OCI-M2 (cell line): ENCODE measurements at regions not wholly inside any gene's neighbourhood (a gene's known extent, or its start where the extent isn't known, plus 50 kb on each side); places are given as distances from the start of the nearest gene placed in this dataset.

ENCODE experiments used
- DNase-seq: peaks from one replicate; lab custom pipeline; 2025; ENCODE audit not compliant: unreplicated experiment; lab: John Stamatoyannopoulos, UW

- no peak for DNase-seq
Observed at GRCh38 chr1:195122497-195122896, 1485.7 kb downstream of the KCNT2 start.

GRCh38 chr1:195113471-195113870 is 1494.8 kb downstream of the KCNT2 start:
- no peak for DNase-seq

- DNase-seq: no peak
Observed at GRCh38 chr1:195105773-195106172, 1502.5 kb downstream of the KCNT2 start.

GRCh38 chr1:195105281-195105680 is 1503.0 kb downstream of the KCNT2 start:
- DNase-seq: no peak

GRCh38 chr1:195097316-195097715 is 1510.9 kb downstream of the KCNT2 start:
- no peak for DNase-seq

- DNase-seq: no peak
Observed at GRCh38 chr1:195096051-195096521, 1512.2 kb downstream of the KCNT2 start.

GRCh38 chr1:195085196-195085595 is 1523.0 kb downstream of the KCNT2 start:
- no peak for DNase-seq

GRCh38 chr1:195082183-195082582 is 1526.1 kb downstream of the KCNT2 start:
- no peak for DNase-seq

GRCh38 chr1:195076682-195077081 is 1531.6 kb downstream of the KCNT2 start:
- no peak for DNase-seq

- DNase-seq: no peak
Observed at GRCh38 chr1:195075973-195076372, 1532.3 kb downstream of the KCNT2 start.

GRCh38 chr1:195071461-195071860 is 1536.8 kb downstream of the KCNT2 start:
- DNase-seq: no peak

GRCh38 chr1:195065437-195065836 is 1542.8 kb downstream of the KCNT2 start:
- no peak for DNase-seq

GRCh38 chr1:195064358-195064757 is 1543.9 kb downstream of the KCNT2 start:
- DNase-seq: no peak

GRCh38 chr1:195054217-195054687 is 1554.0 kb downstream of the KCNT2 start:
- no peak for DNase-seq

- no peak for DNase-seq
Observed at GRCh38 chr1:195053478-195053877, 1554.8 kb downstream of the KCNT2 start.

GRCh38 chr1:195047772-195048171 is 1560.5 kb downstream of the KCNT2 start:
- no peak for DNase-seq

GRCh38 chr1:195045072-195045471 is 1563.2 kb downstream of the KCNT2 start:
- no peak for DNase-seq

- DNase-seq: no peak
Observed at GRCh38 chr1:195030793-195031192, 1577.4 kb downstream of the KCNT2 start.

- no peak for DNase-seq
Observed at GRCh38 chr1:195026792-195027191, 1581.4 kb downstream of the KCNT2 start.

GRCh38 chr1:195019385-195019784 is 1588.9 kb downstream of the KCNT2 start:
- DNase-seq: no peak

- DNase-seq: no peak
Observed at GRCh38 chr1:195012995-195013394, 1595.2 kb downstream of the KCNT2 start.

GRCh38 chr1:195005338-195005737 is 1602.9 kb downstream of the KCNT2 start:
- no peak for DNase-seq

GRCh38 chr1:194990483-194990882 is 1617.8 kb downstream of the KCNT2 start:
- DNase-seq: no peak

- no peak for DNase-seq
Observed at GRCh38 chr1:194975913-194976312, 1632.3 kb downstream of the KCNT2 start.
